DMS153 treated with DMSO at 0.1 percent for 48 hours (cell line): ENCODE measurements at regions not wholly inside any gene's neighbourhood (a gene's known extent, or its start where the extent isn't known, plus 50 kb on each side); places are given as distances from the start of the nearest gene placed in this dataset.

ENCODE experiments used
- DNase-seq: peaks from one replicate; lab custom pipeline; 2025; ENCODE audit not compliant: unreplicated experiment; lab: John Stamatoyannopoulos, UW

- no peak for DNase-seq
Measured at GRCh38 chr1:69215883-69216282, 351.8 kb upstream of the LRRC7 start.

- no peak for DNase-seq
Measured at GRCh38 chr1:69220672-69221071, 347.1 kb upstream of the LRRC7 start.

GRCh38 chr1:69221524-69221923, 346.2 kb upstream of the LRRC7 start:
- DNase-seq = peak; percentile 41

DNA sequence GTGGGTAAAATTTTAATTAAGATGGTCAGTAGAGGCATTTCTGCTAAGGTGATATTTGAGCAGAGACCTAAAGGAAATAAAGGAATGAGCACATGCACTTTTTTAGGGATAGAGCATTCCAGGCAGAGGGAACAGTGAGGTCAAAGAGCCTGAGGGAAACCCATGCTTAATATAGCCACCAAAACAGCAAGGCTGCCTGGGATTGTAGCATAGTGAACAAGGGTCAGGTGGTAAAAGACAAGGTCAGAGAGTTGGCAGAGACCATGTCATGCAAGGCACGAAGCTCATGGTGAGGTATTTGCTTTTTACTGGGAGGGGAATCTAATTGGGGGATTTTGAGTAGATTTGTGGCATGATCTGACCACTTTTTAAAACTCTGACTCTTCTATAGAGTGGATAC, 344.6 kb upstream of the LRRC7 start:
- no peak for DNase-seq

DNA sequence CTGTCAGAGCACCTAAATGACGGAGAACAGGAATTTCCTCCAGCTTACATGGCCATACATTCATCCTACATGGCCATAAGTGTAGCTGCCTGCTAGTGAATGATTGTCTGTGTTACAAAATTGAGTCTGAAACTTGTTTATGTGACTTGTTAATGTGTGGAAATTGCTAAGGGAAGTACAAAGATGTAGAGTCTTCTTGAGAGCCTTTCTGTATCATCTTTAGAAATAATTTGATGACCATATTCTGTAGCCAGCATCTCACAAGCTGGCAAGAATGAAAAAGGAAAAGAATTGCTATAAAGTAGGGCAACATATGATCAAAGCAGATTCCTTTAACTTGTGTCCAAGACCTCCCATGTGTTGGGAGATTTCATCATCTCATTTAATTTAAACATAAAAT, 339.2 kb upstream of the LRRC7 start:
- DNase-seq = no peak

DNA sequence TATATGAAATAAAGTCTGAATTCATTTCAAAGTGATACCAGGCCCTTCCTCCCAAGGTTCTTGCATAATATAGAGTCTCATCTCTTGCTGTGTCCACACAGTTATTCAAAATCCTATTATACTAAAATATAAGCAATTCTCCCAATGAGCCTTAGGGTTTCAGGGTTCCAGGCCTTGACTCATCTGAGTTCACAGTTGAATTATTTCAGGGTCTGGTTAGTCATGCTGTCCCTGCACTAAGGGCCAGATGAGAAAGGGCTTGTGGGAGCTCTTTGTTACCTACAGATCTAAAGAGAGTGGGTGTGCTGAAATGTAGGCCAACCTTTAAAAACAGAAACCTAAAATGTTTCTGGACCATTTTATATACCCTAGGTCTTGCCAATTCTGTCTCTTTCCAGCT, 337.5 kb upstream of the LRRC7 start:
- DNase-seq = no peak

GRCh38 chr1:69233463-69233862, 334.3 kb upstream of the LRRC7 start:
- no peak for DNase-seq

GRCh38 chr1:69244211-69244610, 323.5 kb upstream of the LRRC7 start:
- no peak for DNase-seq

GRCh38 chr1:69246109-69246508, 321.6 kb upstream of the LRRC7 start:
- no peak for DNase-seq

DNA sequence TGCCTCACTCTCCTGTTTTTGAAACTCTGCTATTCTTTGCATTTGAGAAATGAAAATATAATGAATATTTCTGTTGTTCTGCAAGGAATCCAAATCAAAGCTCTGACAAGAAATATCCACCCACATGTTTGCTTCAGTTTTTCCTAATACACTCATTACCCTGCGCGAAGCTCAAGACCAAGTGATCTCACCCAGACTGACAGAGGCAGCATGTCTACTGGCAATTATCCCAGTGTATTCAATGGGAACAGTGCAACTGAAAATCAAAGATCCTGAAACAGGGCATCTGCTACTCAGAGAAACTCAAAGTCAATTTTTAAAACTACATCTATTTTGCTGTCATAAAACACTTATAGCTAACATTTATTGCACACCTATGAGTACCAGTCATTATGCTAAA, 321.0 kb upstream of the LRRC7 start:
- DNase-seq = no peak

DNA sequence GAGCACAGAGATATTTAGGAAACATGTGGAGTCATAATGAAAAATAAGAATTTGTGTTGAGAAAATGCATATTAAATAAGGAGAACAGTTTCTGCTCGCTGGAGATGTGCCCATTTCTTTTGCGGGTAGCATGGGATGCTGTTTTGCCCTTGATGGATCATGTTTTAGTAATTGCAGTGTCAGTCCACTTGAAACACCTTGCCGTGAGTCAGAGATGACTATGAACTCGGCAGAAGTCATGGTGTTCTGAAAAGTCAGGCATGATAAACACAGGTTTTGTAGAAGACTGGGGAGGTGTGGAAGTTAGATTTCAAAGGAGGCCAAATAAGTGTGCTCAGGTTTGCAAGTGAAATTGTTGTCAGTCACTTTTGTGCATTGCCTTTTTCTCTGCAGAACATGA, 315.0 kb upstream of the LRRC7 start:
- no peak for DNase-seq

DNA sequence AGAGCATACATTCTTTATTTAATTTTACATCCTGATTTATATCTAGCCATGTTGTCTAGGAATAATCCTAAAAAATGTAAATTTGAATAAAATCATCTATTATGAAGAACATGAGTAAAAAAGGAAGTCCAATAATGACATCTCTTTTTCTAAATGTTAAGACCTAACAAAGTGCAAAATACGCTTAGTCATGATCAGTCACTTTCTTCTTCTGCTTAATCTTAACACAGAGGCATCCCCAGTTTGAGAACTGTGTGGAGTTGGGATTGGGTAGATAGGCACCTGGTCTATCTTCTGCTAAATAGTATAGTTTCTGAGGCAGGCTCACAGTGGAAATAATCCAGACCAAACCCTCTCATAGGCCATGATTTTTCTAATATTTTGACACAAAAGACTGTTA, 311.7 kb upstream of the LRRC7 start:
- no peak for DNase-seq

GRCh38 chr1:69258842-69259241, 308.9 kb upstream of the LRRC7 start:
- DNase-seq = no peak

DNA sequence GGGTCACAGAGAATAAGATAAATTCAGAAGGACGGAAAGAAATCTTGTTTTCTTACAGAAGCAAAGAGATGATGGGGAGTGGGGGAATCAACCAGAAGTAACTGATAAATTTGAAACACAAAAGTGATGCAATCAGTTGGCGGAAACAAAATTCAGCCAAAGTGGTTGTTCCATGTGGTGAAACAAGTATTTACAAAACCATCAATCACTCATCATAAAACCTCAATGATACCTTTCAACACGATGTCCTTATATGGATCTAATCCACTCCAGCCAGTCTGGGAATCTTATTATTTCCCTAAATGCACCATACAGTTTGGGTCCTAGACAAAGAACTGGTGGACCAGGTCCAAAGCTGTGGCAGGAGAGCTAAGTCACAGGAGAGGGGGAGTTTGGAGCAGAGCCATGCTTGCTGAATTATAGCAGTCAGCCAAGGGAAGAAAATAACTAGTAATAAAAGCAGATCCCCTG, 303.8 kb upstream of the LRRC7 start:
- DNase-seq = peak; percentile 94

DNA sequence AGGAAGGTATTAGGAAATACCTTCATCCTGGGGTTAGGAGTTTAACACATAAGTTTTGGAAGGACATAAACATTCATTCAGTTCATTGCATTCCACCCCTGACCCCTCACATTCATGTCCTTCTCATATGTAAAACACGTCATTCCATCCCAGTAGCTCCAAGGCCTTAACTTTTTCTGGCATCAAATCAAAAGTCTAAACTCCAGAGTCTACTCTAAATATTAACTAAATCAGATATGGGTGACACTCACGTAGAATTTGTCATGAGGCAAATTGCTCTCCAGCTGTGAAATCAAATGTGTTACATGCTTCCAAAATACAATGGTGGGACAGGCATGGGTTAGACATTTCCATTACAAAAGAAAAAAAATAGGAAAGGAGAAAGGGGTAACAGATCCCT, 298.2 kb upstream of the LRRC7 start:
- DNase-seq = no peak

DNA sequence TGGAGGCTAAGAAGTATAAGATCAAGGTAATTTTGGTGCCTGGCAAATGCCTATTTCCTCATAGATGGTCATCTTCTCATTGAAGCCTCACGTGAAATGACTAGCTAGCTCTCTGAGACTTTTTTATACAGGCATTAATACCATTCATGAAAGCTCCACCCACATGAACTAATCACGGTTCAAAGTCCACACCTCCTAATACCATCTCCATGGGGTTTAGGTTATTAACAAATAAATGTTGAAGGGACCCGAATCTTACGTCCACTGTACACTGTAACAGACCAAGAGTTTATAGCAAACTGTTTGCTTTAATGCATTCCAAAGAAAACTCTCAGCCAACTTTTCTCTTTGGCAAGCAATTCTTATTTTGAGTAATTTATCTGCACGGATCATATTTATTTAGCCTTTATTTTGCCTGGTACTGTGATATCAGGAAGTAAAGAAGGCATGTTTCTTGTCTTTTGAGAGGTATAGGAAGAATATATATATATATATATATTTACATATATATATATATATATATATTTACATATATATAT, 296.1 kb upstream of the LRRC7 start:
- no peak for DNase-seq

DNA sequence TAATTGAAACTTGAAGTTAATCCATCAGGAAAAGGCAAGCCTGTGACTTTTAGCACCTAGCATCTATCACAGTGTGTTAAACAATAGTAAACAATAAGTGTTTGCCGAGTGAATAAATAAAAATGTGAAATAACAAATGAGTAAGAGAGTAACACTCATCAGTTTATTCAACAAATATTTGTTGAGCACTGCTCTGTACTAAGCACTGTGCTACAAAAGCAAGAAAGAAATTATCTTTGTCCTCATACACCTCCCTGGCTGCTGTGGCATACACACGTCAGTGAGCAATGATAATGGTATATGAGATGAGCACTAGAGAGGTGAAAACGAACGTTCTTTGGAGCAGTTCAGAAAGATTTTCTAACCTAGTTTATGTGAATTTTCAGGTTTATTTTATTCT, 295.0 kb upstream of the LRRC7 start:
- DNase-seq = peak; percentile 70

DNA sequence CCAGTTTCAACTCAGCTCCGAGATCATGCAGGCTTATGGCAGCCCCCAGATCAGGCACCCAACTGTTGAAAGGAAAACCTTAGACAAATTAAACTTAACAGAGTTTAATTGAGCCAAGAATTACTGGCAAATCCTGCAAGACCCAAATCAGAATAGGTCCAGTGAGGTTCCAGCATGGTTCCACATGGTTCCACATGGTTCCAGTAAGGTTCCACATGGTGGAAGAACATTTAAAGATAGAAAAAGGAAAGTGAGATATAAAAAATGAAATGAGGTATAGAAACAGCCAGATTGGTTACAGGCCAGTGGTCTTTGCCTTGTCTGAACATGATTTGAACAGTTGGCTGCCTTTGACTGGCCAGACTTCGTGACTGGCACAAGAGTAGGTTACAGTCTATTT, 288.8 kb upstream of the LRRC7 start:
- DNase-seq = no peak

GRCh38 chr1:69283516-69283915, 284.2 kb upstream of the LRRC7 start:
- no peak for DNase-seq

DNA sequence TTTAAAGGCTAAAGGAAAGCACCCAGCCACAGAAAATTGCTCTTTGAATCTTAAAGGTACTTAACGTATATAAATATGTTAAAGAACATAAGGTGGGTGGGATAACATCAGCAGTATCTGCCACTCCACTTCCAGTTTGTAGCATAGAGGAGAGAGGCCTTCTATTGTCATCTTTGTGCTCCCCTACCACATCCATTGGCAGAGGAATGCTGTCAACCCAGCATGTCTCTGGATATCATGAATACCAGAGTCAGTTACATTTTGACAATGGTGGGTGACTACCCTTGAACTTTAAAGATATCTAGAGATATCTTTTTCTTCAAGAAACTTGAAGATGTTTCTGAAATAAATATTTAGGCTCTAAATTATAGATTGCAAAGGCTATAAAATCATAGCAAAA, 283.2 kb upstream of the LRRC7 start:
- no peak for DNase-seq

- DNase-seq = no peak
Measured at GRCh38 chr1:69288416-69288815, 279.3 kb upstream of the LRRC7 start.

DNA sequence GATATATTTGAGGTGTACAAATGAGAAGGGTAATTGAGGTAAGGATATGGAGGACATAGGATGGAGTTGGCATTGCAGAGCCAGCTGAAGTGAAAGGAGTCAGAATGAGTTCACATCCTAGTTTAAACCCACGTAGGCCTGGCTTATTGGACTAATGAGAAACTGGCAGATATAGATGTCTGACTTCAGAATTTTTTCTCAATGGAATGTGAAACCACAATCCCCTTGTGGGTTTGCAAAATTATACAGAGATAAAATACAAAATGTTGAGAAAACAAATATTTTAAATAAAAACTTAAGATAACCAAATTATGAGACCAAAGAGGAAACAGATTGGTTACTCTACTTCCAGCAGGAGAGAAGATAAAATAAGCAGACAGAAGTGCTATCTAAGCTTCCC, 277.4 kb upstream of the LRRC7 start:
- DNase-seq = no peak

DNA sequence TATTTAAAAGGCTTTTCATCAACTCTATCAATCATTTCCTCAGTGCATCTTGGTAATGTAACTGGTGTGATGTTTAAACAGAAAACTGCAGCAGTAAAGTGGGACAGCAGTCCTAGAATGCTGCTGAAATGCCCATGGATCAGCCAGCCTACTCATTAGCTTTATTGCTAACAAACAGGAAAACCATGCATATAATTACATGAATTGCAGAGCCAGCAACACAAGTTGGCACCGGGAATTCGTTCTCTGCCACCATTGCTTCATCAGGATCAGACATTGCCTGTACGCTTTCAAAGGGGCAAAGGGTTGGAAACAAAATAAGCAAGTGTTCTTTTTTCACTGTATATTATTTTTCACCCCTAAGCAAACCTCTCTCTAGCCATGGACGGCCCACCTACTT, 276.2 kb upstream of the LRRC7 start:
- DNase-seq = no peak

- DNase-seq = no peak
Measured at GRCh38 chr1:69292833-69293232, 274.9 kb upstream of the LRRC7 start.
